ENCODE measurements at regions not wholly inside any gene's neighbourhood (a gene's known extent, or its start where the extent isn't known, plus 50 kb on each side); places are given as distances from the start of the nearest gene placed in this dataset.

GRCh38 chr10:78867555-78867939, 201.2 kb upstream of the ZMIZ1 start:
- Histone ChIP-seq H3K27me3 (no peaks in the 10 kb centered on the region), H3K9me3 (no peaks in the 10 kb centered on the region), H3K4me1 (no peaks in the 10 kb centered on the region), H3K36me3 (no peaks in the 10 kb centered on the region), H3K27ac (no peak overlapping the region), H3K4me3 (no peak overlapping the region)
- TF ChIP-seq, protein P1, sequence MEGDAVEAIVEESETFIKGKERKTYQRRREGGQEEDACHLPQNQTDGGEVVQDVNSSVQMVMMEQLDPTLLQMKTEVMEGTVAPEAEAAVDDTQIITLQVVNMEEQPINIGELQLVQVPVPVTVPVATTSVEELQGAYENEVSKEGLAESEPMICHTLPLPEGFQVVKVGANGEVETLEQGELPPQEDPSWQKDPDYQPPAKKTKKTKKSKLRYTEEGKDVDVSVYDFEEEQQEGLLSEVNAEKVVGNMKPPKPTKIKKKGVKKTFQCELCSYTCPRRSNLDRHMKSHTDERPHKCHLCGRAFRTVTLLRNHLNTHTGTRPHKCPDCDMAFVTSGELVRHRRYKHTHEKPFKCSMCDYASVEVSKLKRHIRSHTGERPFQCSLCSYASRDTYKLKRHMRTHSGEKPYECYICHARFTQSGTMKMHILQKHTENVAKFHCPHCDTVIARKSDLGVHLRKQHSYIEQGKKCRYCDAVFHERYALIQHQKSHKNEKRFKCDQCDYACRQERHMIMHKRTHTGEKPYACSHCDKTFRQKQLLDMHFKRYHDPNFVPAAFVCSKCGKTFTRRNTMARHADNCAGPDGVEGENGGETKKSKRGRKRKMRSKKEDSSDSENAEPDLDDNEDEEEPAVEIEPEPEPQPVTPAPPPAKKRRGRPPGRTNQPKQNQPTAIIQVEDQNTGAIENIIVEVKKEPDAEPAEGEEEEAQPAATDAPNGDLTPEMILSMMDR (IDR thresholded peaks at IDR 0.05) = no peak
- intact Hi-C loops (cut with DNase I) = no loop called here
- ATAC-seq (no peak), DNase-seq (peak in 1 of 4 donors; percentile 31)

DNA sequence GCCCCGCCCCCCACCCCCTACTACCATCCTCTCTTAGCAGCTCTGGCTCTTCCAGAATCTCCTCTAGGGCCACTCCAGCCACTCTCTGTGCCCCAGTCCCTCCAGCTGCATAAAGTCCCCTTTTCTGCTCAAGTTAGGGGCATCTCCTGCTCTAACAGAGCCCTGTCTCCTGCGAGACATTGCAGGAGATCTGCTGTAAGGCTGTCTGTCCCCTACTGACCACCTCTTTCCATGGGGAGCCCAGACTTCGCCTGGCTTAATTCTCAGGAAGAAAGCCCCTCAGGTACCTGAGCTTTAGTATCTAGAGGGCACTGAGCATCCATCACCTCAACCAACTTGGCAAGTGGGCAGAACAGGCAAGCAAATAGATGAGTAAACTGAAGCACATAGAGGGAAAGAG, 200.7 kb upstream of the ZMIZ1 start:
- Histone ChIP-seq H3K9me3 (no peaks in the 10 kb centered on the region), H3K4me3 (no peak overlapping the region), H3K4me1 (no peaks in the 10 kb centered on the region), H3K36me3 (no peaks in the 10 kb centered on the region), H3K27ac (no peak overlapping the region), H3K27me3 (no peaks in the 10 kb centered on the region)
- ATAC-seq (no peak), DNase-seq (no peak)
- intact Hi-C loops (cut with DNase I) = no loop called here
- TF ChIP-seq, protein P1 (IDR thresholded peaks at IDR 0.05) = no peak

GRCh38 chr10:78868456-78868855, 200.3 kb upstream of the ZMIZ1 start:
- no peak overlapping the region for H3K4me3 ChIP-seq
- H3K27ac ChIP-seq = no peak overlapping the region
- no peak for DNase-seq
- H3K27me3 ChIP-seq = no peaks in the 10 kb centered on the region
- TF ChIP-seq, protein P1 (IDR thresholded peaks at IDR 0.05) = no peak
- H3K9me3 ChIP-seq = no peaks in the 10 kb centered on the region
- H3K36me3 ChIP-seq = no peaks in the 10 kb centered on the region
- no peak for ATAC-seq
- H3K4me1 ChIP-seq = no peaks in the 10 kb centered on the region
- intact Hi-C loops (cut with DNase I) = no loop called here

GRCh38 chr10:78868861-78869260, 199.9 kb upstream of the ZMIZ1 start:
- no peaks in the 10 kb centered on the region for H3K36me3 ChIP-seq
- H3K9me3 ChIP-seq = no peaks in the 10 kb centered on the region
- no peak for DNase-seq
- intact Hi-C loops (cut with DNase I) = no loop called here
- no peak overlapping the region for H3K27ac ChIP-seq
- no peak for ATAC-seq
- H3K4me1 ChIP-seq = no peaks in the 10 kb centered on the region
- no peak overlapping the region for H3K4me3 ChIP-seq
- TF ChIP-seq, protein P1 (IDR thresholded peaks at IDR 0.05) = no peak
- H3K27me3 ChIP-seq = no peaks in the 10 kb centered on the region

DNA sequence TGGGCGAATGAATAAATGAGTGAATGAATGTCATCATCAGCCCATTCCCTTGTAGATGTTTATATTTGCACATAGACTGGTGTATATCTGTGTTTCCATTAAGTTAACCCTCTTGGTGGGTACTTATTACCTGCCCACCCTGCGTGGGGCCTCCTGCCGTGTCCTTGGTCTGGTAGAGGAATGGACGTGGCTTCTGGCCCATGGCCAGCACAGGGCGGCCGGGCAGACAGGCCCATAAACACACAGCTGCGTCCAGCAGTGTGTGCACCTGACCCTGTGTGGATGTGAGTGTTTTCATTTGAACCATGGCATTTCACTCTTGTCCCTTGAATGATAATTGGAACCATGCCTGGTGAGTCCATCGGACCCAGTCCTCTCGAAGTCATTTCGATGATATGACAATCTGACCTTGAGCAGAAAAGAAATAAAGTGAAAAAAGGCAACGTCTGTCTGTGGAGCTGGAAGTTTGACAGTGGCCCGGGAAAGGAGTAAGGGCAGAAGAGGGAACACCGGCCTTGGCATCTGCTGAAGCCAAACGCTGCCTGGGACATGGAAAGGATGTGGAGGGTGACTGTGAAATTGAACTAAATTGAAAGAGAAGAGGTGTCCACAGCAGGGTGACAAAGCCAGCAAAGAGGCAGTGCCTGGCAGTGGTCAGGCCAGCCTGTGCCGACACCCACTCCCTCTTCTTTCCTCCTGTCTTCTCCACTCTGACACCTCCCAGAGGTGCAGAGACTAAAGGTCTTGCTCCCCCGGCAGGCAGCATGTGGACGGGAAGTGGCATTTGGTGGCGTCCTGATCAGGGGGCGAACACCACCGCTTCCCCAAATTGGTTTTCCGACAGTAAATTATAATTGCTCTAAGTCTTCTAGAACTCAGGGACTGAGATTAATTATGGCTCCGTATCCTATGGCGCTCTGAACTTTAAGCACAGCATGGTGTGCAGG, 199.0 kb upstream of the ZMIZ1 start:
- ATAC-seq = no peak
- no peaks in the 10 kb centered on the region for H3K9me3 ChIP-seq
- DNase-seq = peak in 1 of 4 donors; percentile 42
- TF ChIP-seq, protein P1 (IDR thresholded peaks at IDR 0.05) = no peak
- H3K4me1 ChIP-seq = no peaks in the 10 kb centered on the region
- no peaks in the 10 kb centered on the region for H3K27me3 ChIP-seq
- no peaks in the 10 kb centered on the region for H3K36me3 ChIP-seq
- H3K4me3 ChIP-seq = no peak overlapping the region
- intact Hi-C loops (cut with DNase I) = no loop called here
- no peak overlapping the region for H3K27ac ChIP-seq

All from left lung (tissue), 4 donors.